NK-92 treated with Interleukin-12 subunit alpha and Interleukin-12 subunit beta, amount 100 ng/mL, for 24 hours (cell line): ENCODE measurements at regions not wholly inside any gene's neighbourhood (a gene's known extent, or its start where the extent isn't known, plus 50 kb on each side); places are given as distances from the start of the nearest gene placed in this dataset.

Experiments used
- DNase-seq: peaks from one replicate; lab custom pipeline; 2025; lab: John Stamatoyannopoulos, UW

DNA sequence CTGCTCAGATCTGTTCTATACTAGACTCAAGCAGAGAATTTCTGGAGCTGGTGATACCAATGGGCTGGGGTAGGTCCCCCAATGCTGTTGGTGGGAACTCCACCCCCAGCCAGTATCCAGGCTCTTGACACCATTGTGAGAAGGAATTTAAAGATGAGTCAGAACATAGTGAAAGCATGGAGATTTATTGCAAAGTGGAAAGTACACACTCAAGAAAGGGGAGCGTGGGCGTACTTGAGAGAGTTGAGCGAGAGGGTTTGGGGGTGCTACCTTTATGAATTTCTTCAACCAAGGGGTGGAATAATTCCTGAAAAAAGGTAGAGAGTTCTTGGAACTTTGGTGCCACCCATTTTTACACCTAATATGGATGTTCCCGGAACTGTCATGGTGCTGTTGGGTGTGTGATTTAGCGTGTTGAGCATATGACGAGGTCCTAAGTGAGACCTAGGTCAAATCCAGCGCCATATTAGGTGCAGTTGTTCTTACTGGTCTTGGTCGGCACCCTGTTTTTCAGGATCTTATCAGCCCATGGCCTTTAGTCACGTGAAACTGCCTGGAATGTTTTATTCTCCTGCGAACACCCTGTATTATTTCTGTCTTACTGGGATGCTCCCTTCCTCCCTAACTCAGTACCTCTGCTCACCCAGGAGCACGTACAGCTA, 122.0 kb upstream of the AHR start:
- DNase-seq, result no peak

GRCh38 chr7:17178545-17178944, 119.9 kb upstream of the AHR start:
- no peak for DNase-seq

- DNase-seq, result no peak
Observed at GRCh38 chr7:17181482-17181881, 117.0 kb upstream of the AHR start.

GRCh38 chr7:17183630-17184328, 114.7 kb upstream of the AHR start:
- no peak for DNase-seq

GRCh38 chr7:17184805-17185689, 113.4 kb upstream of the AHR start:
- no peak for DNase-seq

DNA sequence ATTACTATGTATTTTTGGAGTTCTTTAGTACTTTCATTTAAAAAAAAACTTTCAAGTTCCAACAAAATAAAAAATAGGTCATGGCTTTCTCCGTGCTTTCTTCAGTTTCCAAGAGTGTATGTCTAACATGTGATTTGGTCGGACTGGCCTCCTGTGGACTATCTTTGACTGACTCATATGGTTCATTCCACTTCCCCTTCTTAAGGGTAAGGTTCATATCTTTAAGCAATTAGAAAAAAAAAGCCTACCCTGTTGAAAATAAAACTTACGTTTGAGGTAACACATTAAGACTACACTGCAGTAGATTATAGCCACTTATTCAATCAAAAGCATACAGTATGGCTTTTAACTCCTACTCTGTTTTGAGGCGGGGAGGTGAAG, 112.8 kb upstream of the AHR start:
- no peak for DNase-seq

DNA sequence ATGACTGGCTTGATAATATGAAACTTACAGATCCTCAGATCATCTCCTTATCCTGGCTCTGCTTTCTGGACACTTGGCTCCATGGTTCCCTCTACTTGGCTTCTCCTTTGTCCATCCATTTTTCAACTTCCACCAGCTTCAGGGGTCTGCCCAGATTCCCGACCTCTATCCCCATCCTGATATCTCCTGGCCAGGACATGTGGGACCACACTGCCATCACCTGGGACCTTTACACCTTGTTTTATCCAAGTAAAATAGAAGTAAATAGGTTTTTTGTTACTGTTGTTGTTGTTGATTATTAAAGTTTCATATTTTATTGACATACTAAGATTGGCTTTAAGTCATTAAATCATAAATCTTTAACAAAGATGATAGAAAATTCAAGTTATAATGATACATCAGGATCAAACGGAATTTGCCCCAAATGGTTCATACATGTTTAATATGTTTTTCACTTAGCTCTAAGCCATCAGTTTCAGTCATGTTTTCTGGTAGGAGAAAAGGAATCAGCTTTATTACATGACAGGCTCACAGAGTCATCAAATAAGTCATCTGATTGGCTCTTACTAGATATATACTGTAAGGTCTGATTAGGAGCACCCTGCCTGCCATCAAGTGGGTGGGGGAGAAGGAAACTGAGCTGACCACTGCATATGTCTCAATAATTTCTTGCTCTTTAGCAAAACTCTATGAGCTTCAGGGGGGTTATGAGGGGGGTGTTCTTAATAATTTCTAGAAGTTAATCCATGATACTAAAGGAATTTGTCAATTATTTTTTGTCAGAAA, 111.5 kb upstream of the AHR start:
- DNase-seq, result no peak

DNA sequence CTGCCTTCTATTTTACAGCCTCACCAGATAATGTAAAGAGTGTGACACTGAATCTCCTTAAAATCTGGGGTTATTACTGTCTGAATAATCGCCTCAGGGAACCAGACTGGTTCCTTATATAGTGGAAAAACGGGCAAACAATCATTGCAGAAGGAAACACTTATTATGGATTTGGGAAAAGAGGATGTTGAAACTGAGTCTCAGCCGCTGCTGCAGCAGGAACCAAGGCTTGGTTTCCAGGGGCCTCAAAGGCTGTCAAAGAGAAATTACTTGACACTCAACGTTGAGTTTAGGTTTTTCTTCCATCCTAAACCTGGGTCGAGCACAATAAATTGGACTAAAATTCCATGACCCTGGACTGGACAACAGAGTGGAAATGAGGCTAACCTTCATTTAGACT, 103.8 kb upstream of the AHR start:
- DNase-seq, result no peak

GRCh38 chr7:17195576-17195975, 102.9 kb upstream of the AHR start:
- no peak for DNase-seq

- no peak for DNase-seq
Observed at GRCh38 chr7:17205910-17206309, 92.5 kb upstream of the AHR start.

DNA sequence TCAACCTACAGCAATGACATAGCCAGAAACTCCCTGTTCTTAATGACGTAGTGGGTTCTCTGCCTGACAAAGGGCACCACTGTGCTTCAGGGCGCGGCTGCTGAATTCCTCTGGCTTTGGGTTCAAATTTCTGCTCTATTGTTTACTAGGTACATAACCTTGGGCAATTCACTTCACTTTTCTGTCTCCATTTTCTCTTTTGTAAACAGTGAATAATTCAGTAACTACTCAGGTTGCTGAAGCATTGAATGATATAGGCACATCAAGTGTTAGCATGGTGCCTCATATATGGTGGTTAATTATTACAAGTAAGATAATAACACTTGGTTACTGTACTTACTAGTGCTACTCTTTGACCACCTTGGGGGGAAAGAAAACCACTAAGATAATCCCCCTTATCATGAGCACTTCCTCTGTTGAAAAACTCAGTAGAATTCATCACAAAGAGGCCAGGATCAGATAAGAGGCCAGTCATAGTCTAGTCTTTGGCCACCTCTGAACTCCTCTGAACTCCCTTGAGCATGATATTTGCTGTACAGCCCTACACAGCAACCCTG, 92.0 kb upstream of the AHR start:
- no peak for DNase-seq

DNA sequence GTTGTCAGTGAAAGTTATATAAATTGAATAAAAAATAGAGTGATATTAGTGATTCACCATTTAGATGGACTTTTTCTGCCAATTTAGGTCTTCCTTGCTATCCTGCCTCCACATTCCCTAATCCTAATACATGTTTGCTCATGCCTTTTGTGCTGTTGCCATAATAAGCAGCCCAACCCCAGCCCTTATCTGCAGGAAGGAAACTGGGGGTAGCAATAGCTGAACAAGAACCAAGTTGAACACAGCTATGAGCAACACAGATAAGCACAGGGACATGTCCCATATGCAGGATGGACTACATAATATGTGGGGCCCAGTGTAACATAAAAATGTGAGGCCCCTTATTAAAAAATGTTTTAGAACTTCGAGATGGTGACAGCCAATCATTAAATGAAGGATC, 91.2 kb upstream of the AHR start:
- no peak for DNase-seq

DNA sequence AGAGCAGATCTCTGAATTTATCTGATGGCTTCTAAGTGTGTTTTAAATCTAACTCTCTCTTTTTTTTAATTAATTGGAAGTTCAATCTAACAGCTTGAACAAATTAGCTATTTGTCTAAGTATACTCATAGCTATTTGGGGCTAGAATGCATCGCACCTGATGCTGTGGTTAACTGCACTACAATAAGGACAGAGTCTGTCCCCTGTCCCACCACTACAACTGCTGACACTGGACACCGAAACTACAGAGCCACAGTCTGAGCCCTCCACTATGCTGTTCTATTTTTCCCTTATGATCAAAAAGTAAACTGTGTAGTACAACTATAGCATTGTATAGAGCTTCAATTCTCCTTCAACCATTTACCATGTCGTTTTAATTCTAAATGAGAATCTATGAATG, 89.4 kb upstream of the AHR start:
- no peak for DNase-seq

DNA sequence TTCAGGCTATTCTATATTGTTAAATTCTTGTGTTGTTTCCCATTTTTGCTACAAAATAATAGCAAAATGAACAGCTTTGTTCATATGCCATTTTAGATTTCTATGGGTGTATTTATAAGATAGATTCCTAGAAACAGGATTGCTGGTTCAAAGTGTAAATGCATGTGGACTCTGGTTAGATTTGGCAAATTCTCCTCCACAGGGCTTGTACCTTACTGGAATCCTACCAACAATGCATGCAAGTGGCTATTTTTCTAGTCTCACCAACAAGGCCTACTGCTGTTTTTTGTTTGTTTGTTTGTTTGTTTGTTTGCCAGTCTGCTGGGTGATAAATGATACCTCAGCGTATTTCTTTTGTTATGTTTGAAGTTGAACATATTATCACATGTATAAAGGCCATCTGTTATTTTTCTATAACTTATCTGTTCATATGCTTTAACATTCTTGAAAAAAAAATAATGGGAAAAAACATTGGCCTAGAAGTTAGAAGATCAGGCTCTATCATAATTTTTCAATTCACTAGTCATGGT, 87.1 kb upstream of the AHR start:
- DNase-seq, result no peak

DNA sequence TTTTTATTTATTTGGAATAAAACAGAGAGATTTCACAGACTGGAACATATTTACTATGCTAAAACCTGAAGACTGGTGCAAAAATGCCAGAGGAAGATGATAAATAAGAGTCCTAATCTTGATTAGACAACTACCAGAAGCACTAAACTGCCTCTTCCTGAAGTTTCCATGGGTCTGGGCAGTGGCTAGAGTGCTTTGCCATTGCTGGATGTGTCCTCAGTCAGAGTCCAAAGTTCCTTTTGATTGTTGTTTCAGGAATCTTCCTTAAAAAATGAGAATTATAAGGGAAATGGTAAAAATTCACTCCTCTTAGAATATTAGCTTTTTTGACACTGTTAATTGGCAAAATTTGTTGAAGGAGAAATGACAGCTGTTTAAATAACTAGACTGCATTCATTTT, 86.3 kb upstream of the AHR start:
- DNase-seq, result no peak

GRCh38 chr7:17227766-17228490, 70.5 kb upstream of the AHR start:
- no peak for DNase-seq

GRCh38 chr7:17229228-17229627, 69.2 kb upstream of the AHR start:
- no peak for DNase-seq

DNA sequence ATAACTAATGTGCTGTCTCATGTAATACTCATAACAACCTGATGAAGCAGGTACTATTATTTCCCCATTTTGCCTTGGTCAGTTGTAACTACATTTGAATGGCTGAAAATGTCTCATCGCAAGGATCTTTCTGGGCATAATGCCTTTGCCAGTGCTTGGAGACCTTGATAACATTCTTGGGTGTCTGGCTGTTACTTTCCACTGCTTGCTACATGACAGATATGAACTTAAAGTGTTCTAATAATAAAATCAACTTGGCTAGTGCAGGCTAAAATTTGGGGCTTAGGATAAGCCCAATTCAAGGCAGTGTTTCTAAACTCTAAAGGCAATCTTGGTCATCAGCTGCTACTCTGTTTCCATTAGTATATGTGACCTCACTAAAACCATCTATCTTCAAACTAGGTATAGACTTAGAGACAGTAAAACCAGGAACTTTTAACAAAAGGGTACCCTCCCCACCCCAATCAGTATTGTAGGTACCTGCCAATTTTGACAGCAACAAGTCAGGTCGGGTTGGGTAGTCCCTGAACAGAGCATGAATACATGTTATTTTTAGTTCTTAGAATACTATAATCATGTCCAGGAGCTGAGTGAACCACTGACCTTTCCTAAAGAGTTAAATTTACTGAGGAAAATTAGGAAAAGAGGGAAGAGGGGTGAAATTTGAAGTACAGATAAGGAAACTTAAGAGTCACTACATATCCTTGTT, 68.2 kb upstream of the AHR start:
- DNase-seq, result no peak

DNA sequence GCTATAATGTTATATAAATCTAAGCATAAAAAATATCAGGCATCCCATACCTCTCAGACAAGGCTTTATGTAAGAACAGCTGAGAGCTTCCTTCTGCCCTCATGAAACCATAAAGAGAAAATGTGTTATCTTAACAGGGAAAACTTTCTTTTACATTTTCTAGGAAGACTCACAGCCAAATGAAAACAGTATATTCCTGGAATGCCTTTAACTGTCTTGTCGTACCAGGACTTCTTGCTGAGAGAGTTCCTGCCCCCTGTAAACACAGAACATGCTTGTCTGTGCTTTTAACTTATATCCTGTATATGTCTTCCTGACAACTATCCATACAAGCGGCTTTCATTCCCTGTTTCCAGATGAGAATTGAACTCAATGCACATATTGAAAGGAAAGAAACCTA, 64.8 kb upstream of the AHR start:
- no peak for DNase-seq

DNA sequence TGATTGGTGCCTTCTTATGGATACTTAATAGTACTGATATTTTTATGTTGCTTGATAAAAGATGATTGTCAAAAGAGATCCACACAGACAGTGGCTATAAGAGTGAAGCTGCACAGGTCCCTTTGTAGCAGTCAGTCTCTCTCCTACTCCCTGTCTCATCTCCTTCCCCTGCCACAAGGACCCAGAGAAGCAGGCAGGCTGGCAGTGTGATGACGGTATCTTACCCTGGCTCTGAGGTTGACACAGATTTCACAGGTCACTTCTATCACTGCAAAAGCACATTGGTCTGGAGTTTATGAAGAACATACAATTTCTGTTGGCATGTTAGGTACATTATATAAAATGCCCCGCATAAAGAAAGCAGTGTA, 64.4 kb upstream of the AHR start:
- no peak for DNase-seq
